ENCODE measurements at regions not wholly inside any gene's neighbourhood (a gene's known extent, or its start where the extent isn't known, plus 50 kb on each side); places are given as distances from the start of the nearest gene placed in this dataset.

DNA sequence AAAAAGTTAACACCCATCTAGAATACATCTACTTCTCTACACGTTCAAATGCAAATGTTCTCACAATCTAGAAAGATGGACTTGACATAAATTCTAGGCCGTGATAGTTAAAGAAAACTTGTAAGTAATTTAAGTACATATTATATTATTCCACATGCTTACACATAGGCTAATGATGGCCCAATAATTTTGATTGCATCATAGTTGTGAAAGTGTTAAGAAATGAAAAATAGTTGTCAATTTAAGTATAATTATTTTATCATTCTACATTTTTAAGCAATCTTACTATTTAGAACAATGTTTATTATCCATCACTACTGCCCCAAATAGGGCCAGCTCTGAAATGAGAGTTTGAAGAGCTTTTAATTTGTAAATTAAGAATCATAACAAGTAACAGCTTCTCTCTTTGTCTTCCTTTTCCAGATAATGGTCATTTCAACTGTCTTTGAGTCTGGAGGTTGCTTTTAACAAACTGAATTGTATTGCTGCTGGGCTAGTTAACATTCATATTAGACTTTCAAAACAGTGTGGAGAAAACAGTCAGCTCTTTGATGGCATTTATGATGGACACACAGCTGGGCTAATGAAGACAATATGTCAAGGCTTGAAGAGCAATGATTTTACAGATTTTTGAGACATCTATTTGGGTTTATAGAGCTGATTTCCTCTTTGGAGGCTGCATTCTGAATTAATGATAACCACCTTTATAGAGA lies 246.1 kb upstream of the KCNH8 start:
- no peaks in the 10 kb centered on the region for H3K36me3 ChIP-seq (ENCODE audit: insufficient read depth, low read length)
- H3K9me3 ChIP-seq (replicated peaks; ENCODE audit: low read length): no peaks in the 10 kb centered on the region
- no peak overlapping the region for H3K9ac ChIP-seq (ENCODE audit: low read depth, low read length)
- H3K27me3 ChIP-seq (ENCODE audit: control insufficient read depth, insufficient read depth, low read length): no peaks in the 10 kb centered on the region
- no peak overlapping the region for H3K4me3 ChIP-seq (ENCODE audit: low read length)
- no peaks in the 10 kb centered on the region for H3K4me1 ChIP-seq (ENCODE audit: control insufficient read depth, insufficient read depth, low read length)
- no peak overlapping the region for H3K4me2 ChIP-seq (ENCODE audit: low read length)

DNA sequence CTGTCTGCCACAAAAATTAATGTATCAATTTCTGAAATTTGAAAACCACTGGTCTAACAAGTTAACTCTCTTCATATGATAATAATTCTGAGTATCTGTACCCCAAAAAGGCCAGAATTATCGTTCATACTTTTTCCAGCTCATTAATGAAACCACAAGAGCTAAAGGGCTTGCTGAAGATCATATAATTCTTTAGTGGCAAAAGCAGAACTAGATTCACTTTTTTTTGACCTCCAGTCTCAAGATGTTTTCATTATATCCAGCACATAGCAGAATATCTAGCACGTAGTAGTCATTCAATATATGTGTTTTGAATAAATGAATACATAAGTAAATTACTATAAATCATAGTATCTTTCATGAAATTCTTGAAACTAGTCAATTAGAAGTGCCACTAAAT lies 246.7 kb upstream of the KCNH8 start:
- H3K4me1 ChIP-seq (ENCODE audit: control insufficient read depth, insufficient read depth, low read length): no peaks in the 10 kb centered on the region
- no peak overlapping the region for H3K4me3 ChIP-seq (ENCODE audit: low read length)
- H3K9me3 ChIP-seq (replicated peaks; ENCODE audit: low read length): no peaks in the 10 kb centered on the region
- no peak overlapping the region for H3K4me2 ChIP-seq (ENCODE audit: low read length)
- H3K27me3 ChIP-seq (ENCODE audit: control insufficient read depth, insufficient read depth, low read length): no peaks in the 10 kb centered on the region
- no peak overlapping the region for H3K9ac ChIP-seq (ENCODE audit: low read depth, low read length)
- no peaks in the 10 kb centered on the region for H3K36me3 ChIP-seq (ENCODE audit: insufficient read depth, low read length)

DNA sequence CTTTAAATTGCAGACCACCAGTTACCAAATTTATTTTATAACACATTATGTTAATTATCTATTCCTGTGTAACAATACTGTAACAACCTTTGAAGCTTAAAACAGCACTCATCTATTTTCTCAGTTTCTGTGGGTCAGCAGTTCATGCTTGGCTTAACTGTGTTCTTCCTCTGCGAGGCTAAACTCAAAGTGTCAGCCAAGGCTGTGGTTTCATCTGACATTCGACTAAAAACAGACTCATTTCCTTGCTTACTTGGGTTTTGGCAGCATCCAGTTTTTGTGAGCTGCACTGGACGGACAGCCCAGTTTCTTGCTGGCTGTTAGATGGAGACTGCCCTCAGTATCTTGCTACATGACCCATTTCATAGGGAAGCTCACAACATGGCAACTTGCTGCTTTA lies 247.3 kb upstream of the KCNH8 start:
- Histone ChIP-seq H3K9ac (ENCODE audit: low read depth, low read length) (no peak overlapping the region), H3K27me3 (ENCODE audit: control insufficient read depth, insufficient read depth, low read length) (no peaks in the 10 kb centered on the region), H3K36me3 (ENCODE audit: insufficient read depth, low read length) (no peaks in the 10 kb centered on the region), H3K9me3 (replicated peaks; ENCODE audit: low read length) (no peaks in the 10 kb centered on the region), H3K4me2 (ENCODE audit: low read length) (no peak overlapping the region), H3K4me3 (ENCODE audit: low read length) (no peak overlapping the region), H3K4me1 (ENCODE audit: control insufficient read depth, insufficient read depth, low read length) (no peaks in the 10 kb centered on the region)

DNA sequence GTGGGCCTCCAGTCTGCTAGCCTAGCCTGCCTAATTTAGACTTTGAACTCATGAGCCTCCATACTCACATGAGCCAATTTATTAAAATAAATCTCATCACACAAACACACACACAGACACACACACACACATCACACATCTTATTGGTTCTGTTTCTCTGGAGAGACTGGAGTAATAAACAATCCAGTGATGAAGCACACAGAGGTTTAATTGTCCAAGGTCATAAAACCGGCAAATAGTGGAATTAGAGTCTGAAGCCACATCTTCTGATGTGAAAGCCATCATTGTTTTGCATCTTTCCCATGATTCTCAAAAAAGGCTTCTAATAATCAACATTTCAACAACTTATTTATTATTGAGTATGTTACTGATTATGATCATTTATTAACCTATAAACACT lies 249.4 kb upstream of the KCNH8 start:
- no peaks in the 10 kb centered on the region for H3K36me3 ChIP-seq (ENCODE audit: insufficient read depth, low read length)
- H3K4me2 ChIP-seq (ENCODE audit: low read length): no peak overlapping the region
- H3K27me3 ChIP-seq (ENCODE audit: control insufficient read depth, insufficient read depth, low read length): no peaks in the 10 kb centered on the region
- no peaks in the 10 kb centered on the region for H3K9me3 ChIP-seq (replicated peaks; ENCODE audit: low read length)
- H3K4me1 ChIP-seq (ENCODE audit: control insufficient read depth, insufficient read depth, low read length): no peaks in the 10 kb centered on the region
- no peak overlapping the region for H3K4me3 ChIP-seq (ENCODE audit: low read length)
- H3K9ac ChIP-seq (ENCODE audit: low read depth, low read length): no peak overlapping the region

DNA sequence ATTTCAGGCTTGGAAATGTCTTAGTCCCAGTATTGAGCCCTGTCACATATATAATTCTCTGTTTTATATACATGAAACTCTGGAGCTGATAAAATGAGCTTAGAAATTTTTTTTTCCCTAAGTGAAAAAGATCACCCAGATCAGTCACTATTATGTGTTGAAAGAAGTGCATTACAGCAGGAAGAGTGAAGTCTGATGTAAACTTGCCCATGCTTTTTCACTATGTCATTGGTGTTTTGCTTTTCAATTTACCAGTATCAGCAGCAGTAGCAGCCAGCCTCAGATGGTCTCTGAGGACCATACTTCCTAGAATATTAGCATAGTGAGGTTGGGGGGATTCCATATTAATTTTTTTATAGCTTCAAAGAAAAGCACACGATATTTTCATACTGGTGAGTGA lies 255.6 kb upstream of the KCNH8 start:
- no peak overlapping the region for H3K4me2 ChIP-seq (ENCODE audit: low read length)
- no peaks in the 10 kb centered on the region for H3K36me3 ChIP-seq (ENCODE audit: insufficient read depth, low read length)
- H3K4me3 ChIP-seq (ENCODE audit: low read length): no peak overlapping the region
- no peak overlapping the region for H3K9ac ChIP-seq (ENCODE audit: low read depth, low read length)
- no peaks in the 10 kb centered on the region for H3K27me3 ChIP-seq (ENCODE audit: control insufficient read depth, insufficient read depth, low read length)
- H3K9me3 ChIP-seq (replicated peaks; ENCODE audit: low read length): no peaks in the 10 kb centered on the region
- H3K4me1 ChIP-seq (ENCODE audit: control insufficient read depth, insufficient read depth, low read length): no peaks in the 10 kb centered on the region

DNA sequence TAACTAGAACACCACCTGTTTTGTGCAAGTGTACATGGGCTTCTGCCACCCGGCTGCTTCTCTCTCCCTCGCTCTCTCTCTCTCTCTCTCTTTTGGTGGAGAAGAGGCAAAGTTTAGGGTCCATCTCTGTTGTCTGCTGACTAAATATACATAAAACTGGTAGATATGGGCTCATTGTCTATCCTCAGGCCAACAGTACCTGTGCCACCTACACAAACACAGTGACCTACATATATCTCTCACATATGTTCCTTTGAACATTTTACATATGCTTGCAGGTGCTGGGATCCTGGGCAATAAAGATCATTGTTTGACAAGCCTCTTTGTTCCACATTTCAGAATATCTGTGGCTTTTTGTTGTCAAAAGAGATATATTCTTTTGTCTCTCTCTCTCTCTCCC lies 256.3 kb upstream of the KCNH8 start:
- H3K4me3 ChIP-seq (ENCODE audit: low read length): no peak overlapping the region
- no peaks in the 10 kb centered on the region for H3K36me3 ChIP-seq (ENCODE audit: insufficient read depth, low read length)

DNA sequence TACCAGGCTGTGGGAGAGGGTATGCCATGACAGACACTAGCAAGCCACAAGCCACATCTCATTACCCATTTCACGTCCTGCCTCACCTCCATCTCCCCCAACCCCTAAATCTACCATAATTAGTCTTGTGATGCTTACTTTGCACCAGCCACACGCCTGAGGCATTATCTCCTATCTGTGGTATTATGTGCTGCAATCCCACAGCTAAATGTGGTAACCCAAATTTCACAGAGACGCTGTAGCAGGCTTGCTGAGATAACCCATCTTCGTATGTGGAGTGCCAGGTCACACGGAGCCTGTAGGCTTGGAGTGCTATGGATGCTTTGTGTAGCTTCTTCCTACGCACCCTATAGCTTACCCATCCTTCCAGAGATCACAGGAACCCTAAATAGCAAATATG lies 256.7 kb upstream of the KCNH8 start:
- Histone ChIP-seq H3K9me3 (replicated peaks; ENCODE audit: low read length) (no peaks in the 10 kb centered on the region), H3K9ac (ENCODE audit: low read depth, low read length) (no peak overlapping the region), H3K4me1 (ENCODE audit: control insufficient read depth, insufficient read depth, low read length) (no peaks in the 10 kb centered on the region), H3K4me3 (ENCODE audit: low read length) (no peak overlapping the region), H3K36me3 (ENCODE audit: insufficient read depth, low read length) (no peaks in the 10 kb centered on the region), H3K27me3 (ENCODE audit: control insufficient read depth, insufficient read depth, low read length) (no peaks in the 10 kb centered on the region), H3K4me2 (ENCODE audit: low read length) (no peak overlapping the region)

More for the DNA sequence above, 256.3 kb upstream of the KCNH8 start:
- Histone ChIP-seq H3K9ac (ENCODE audit: low read depth, low read length) (no peak overlapping the region), H3K9me3 (replicated peaks; ENCODE audit: low read length) (no peaks in the 10 kb centered on the region), H3K27me3 (ENCODE audit: control insufficient read depth, insufficient read depth, low read length) (no peaks in the 10 kb centered on the region), H3K4me2 (ENCODE audit: low read length) (no peak overlapping the region), H3K4me1 (ENCODE audit: control insufficient read depth, insufficient read depth, low read length) (no peaks in the 10 kb centered on the region)

DNA sequence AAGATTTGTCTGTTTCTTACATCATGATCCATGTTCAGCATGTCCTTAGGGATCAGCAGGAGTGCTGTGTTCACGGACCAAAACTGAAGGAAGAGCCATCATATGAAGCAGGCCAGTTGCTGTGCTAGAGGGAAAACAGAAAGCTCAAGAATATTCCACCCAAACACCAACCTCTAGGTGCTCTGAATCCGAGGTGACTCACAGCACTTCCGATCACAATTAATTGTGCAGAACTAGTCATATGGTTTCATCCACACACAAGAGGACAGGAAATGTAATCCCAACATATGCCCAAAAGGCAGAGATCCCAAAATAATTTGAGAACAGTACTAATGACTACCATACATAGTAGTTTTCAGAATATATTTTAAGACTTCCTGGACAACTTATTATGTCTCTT lies 257.9 kb upstream of the KCNH8 start:
- Histone ChIP-seq H3K4me2 (ENCODE audit: low read length) (no peak overlapping the region), H3K9ac (ENCODE audit: low read depth, low read length) (no peak overlapping the region), H3K4me3 (ENCODE audit: low read length) (no peak overlapping the region), H3K27me3 (ENCODE audit: control insufficient read depth, insufficient read depth, low read length) (no peaks in the 10 kb centered on the region), H3K36me3 (ENCODE audit: insufficient read depth, low read length) (no peaks in the 10 kb centered on the region), H3K9me3 (replicated peaks; ENCODE audit: low read length) (no peaks in the 10 kb centered on the region), H3K4me1 (ENCODE audit: control insufficient read depth, insufficient read depth, low read length) (no peaks in the 10 kb centered on the region)

DNA sequence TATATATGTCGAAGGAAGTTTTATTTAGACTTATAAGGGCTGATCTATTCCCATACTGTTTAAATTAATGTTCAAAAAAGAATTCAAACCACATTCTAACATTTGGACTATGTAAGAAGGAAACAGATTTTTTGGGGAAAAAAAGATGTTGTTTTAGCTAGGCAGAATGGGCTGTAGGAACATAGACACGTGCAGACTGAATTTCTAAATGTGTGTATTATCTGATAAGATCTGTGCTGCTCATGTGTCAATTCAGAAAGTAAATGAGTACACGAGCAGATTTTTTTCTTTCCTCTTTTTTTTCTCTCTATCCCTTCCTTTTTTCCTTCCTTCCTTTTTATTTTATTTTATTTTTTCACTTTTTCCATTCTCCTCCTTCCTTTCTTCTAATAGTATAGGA lies 259.5 kb upstream of the KCNH8 start:
- Histone ChIP-seq H3K4me3 (ENCODE audit: low read length) (no peak overlapping the region), H3K36me3 (ENCODE audit: insufficient read depth, low read length) (no peaks in the 10 kb centered on the region), H3K4me1 (ENCODE audit: control insufficient read depth, insufficient read depth, low read length) (no peaks in the 10 kb centered on the region), H3K9ac (ENCODE audit: low read depth, low read length) (no peak overlapping the region), H3K9me3 (replicated peaks; ENCODE audit: low read length) (no peaks in the 10 kb centered on the region), H3K4me2 (ENCODE audit: low read length) (no peak overlapping the region), H3K27me3 (ENCODE audit: control insufficient read depth, insufficient read depth, low read length) (no peaks in the 10 kb centered on the region)

DNA sequence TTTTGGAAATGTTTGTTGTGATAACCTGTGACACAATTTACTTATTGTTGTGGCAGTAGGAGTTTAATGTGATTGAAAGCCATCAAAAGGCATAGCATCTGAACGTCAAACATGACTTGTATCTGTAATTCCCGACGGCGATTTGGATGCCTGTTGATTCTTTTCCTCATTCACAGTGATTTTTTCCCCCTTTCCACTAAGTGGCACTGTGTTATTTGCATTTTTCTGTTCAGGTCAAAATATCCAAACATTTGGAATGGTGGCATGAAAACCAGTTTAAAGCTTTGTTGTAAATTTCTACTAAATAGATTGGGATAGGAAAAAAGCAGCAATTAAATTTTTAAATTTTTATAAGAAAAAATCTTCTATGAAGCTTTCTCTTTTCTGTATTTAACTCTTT lies 259.9 kb upstream of the KCNH8 start:
- Histone ChIP-seq H3K36me3 (ENCODE audit: insufficient read depth, low read length) (no peaks in the 10 kb centered on the region), H3K4me3 (ENCODE audit: low read length) (no peak overlapping the region), H3K9ac (ENCODE audit: low read depth, low read length) (no peak overlapping the region), H3K9me3 (replicated peaks; ENCODE audit: low read length) (no peaks in the 10 kb centered on the region), H3K27me3 (ENCODE audit: control insufficient read depth, insufficient read depth, low read length) (no peaks in the 10 kb centered on the region), H3K4me1 (ENCODE audit: control insufficient read depth, insufficient read depth, low read length) (no peaks in the 10 kb centered on the region), H3K4me2 (ENCODE audit: low read length) (no peak overlapping the region)

DNA sequence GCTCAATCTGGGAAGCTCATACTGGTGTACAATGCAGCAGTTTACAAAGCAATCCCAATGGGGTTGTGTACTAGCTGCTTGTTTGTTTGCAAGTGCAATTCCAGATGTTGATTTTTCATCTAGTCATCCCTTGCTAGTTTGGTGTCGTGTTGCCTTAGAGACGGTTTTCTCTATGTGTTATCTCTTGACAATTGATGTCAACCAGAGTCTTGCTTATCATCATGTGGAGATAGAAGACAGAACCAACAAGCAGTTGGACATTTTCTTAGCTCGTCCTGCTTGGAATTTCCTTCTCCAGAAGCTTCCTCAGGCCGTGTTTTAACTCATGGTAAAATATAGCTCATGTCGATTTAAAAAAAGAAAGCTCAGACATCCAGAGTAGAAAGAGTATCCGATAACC lies 262.0 kb upstream of the KCNH8 start:
- Histone ChIP-seq H3K4me3 (ENCODE audit: low read length) (no peak overlapping the region), H3K9ac (ENCODE audit: low read depth, low read length) (no peak overlapping the region), H3K27me3 (ENCODE audit: control insufficient read depth, insufficient read depth, low read length) (no peaks in the 10 kb centered on the region), H3K4me2 (ENCODE audit: low read length) (no peak overlapping the region), H3K9me3 (replicated peaks; ENCODE audit: low read length) (no peaks in the 10 kb centered on the region), H3K4me1 (ENCODE audit: control insufficient read depth, insufficient read depth, low read length) (no peaks in the 10 kb centered on the region), H3K36me3 (ENCODE audit: insufficient read depth, low read length) (no peaks in the 10 kb centered on the region)

DNA sequence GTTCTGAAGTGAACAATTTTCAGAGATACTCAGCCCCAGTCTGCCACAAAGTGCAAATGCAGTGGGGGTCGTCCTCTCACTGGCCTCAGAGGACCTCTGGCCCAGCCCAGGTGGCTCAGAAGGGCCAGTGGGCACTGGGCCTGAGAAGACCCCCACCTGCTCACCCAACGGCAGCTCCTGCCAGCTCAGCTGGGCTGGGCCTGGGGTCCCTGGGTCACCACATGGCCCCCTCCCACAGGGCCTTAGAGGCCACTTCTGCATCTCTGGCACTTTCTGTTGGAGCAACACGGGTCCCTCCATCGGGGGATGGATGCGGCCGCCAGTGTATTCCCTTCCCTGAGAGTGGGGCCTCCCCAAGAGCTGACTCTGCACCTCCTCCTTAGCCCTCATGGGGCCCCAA lies 262.7 kb upstream of the KCNH8 start:
- H3K9ac ChIP-seq (ENCODE audit: low read depth, low read length): no peak overlapping the region
- H3K27me3 ChIP-seq (ENCODE audit: control insufficient read depth, insufficient read depth, low read length): no peaks in the 10 kb centered on the region

More for the DNA sequence above, 262.7 kb upstream of the KCNH8 start:
- no peak overlapping the region for H3K4me2 ChIP-seq (ENCODE audit: low read length)
- no peaks in the 10 kb centered on the region for H3K36me3 ChIP-seq (ENCODE audit: insufficient read depth, low read length)
- H3K4me1 ChIP-seq (ENCODE audit: control insufficient read depth, insufficient read depth, low read length): no peaks in the 10 kb centered on the region
- H3K4me3 ChIP-seq (ENCODE audit: low read length): no peak overlapping the region
- H3K9me3 ChIP-seq (replicated peaks; ENCODE audit: low read length): no peaks in the 10 kb centered on the region

All from skeletal muscle satellite cell (primary cell).